ENCODE measurements at regions not wholly inside any gene's neighbourhood (a gene's known extent, or its start where the extent isn't known, plus 50 kb on each side); places are given as distances from the start of the nearest gene placed in this dataset.

- ChIA-PET POLR2A (ENCODE audit: low non-redundant PET) (no interaction called here), CTCF (interaction anchor here (0.7 kb wide), 1 partner anchor 109 kb away, joined by 3 read pairs; no protein-coding TSS in a partner anchor)
- H3K27ac ChIP-seq, result no peak overlapping the region
- DNase-seq (ENCODE audit: low spot score), result no peak
- TF ChIP-seq CTCF (conservative IDR thresholded peaks at IDR 0.05; ENCODE audit: low read depth), result no peak
Observed at GRCh38 chr6:105874835-105875626, 211.1 kb upstream of the PRDM1 start.

GRCh38 chr6:105873799-105874198, 212.3 kb upstream of the PRDM1 start:
- DNase-seq (ENCODE audit: low spot score), result no peak
- no peak overlapping the region for H3K27ac ChIP-seq
- TF ChIP-seq CTCF (conservative IDR thresholded peaks at IDR 0.05; ENCODE audit: low read depth), result no peak
- ChIA-PET CTCF (no interaction called here), POLR2A (ENCODE audit: low non-redundant PET) (no interaction called here)

- CTCF ChIA-PET, result interaction anchor here (0.6 kb wide), 1 partner anchor 413 kb away, joined by 3 read pairs; no protein-coding TSS in a partner anchor
- no peak for TF ChIP-seq CTCF (conservative IDR thresholded peaks at IDR 0.05; ENCODE audit: low read depth)
- no peak overlapping the region for H3K27ac ChIP-seq
- POLR2A ChIA-PET (ENCODE audit: low non-redundant PET), result no interaction called here
- no peak for DNase-seq (ENCODE audit: low spot score)
Observed at GRCh38 chr6:105873211-105873704, 212.9 kb upstream of the PRDM1 start.

- DNase-seq (ENCODE audit: low spot score), result no peak
- no peak for TF ChIP-seq CTCF (conservative IDR thresholded peaks at IDR 0.05; ENCODE audit: low read depth)
- ChIA-PET POLR2A (ENCODE audit: low non-redundant PET) (no interaction called here), CTCF (no interaction called here)
- no peak overlapping the region for H3K27ac ChIP-seq
Observed at GRCh38 chr6:105872249-105872648, 213.9 kb upstream of the PRDM1 start.

GRCh38 chr6:105871542-105871941, 214.6 kb upstream of the PRDM1 start:
- POLR2A ChIA-PET (ENCODE audit: low non-redundant PET), result no interaction called here
- no peak for TF ChIP-seq CTCF (conservative IDR thresholded peaks at IDR 0.05; ENCODE audit: low read depth)
- DNase-seq (ENCODE audit: low spot score), result no peak
- H3K27ac ChIP-seq, result no peak overlapping the region
- CTCF ChIA-PET, result no interaction called here

GRCh38 chr6:105869835-105870440, 216.2 kb upstream of the PRDM1 start:
- H3K27ac ChIP-seq, result no peak overlapping the region
- no peak for DNase-seq (ENCODE audit: low spot score)
- no peak for TF ChIP-seq CTCF (conservative IDR thresholded peaks at IDR 0.05; ENCODE audit: low read depth)
- CTCF ChIA-PET, result interaction anchor here (0.6 kb wide), 1 partner anchor 24 kb away, joined by 4 read pairs; no protein-coding TSS in a partner anchor
- POLR2A ChIA-PET (ENCODE audit: low non-redundant PET), result no interaction called here
